ENCODE measurements at regions not wholly inside any gene's neighbourhood (a gene's known extent, or its start where the extent isn't known, plus 50 kb on each side); places are given as distances from the start of the nearest gene placed in this dataset.

DNA sequence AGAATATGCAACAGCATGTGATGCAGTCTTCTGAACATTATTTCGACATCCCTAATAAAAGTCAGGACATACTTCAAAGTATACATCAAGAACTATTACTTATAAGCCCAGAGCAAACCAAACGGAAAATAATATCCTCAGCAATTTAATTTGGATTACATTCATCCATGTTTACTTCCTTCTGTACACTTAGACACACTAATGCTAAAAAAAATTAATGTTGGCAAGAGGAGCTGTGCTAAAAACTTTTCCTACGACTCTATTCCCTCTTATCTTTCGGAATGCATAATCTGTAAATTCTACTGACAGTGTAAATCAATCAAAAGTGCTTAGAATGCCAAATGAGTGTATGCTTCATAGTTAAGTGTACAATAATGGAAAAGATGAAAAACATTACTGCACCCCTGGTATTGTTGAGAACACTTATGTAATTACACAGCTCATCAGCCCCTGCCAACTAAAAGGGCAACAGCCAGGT lies 301.2 kb upstream of the HSF2 start:
- TF ChIP-seq, protein P1, sequence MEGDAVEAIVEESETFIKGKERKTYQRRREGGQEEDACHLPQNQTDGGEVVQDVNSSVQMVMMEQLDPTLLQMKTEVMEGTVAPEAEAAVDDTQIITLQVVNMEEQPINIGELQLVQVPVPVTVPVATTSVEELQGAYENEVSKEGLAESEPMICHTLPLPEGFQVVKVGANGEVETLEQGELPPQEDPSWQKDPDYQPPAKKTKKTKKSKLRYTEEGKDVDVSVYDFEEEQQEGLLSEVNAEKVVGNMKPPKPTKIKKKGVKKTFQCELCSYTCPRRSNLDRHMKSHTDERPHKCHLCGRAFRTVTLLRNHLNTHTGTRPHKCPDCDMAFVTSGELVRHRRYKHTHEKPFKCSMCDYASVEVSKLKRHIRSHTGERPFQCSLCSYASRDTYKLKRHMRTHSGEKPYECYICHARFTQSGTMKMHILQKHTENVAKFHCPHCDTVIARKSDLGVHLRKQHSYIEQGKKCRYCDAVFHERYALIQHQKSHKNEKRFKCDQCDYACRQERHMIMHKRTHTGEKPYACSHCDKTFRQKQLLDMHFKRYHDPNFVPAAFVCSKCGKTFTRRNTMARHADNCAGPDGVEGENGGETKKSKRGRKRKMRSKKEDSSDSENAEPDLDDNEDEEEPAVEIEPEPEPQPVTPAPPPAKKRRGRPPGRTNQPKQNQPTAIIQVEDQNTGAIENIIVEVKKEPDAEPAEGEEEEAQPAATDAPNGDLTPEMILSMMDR (IDR thresholded peaks at IDR 0.05) = no peak
- Histone ChIP-seq H3K27me3 (no peaks in the 10 kb centered on the region), H3K27ac (no peak overlapping the region), H3K9me3 (no peaks in the 10 kb centered on the region), H3K36me3 (no peaks in the 10 kb centered on the region), H3K4me1 (no peaks in the 10 kb centered on the region), H3K4me3 (no peak overlapping the region)
- intact Hi-C loops (cut with DNase I) = no loop called here
- no peak for DNase-seq (ENCODE audit: low spot score in 2 of 2)

DNA sequence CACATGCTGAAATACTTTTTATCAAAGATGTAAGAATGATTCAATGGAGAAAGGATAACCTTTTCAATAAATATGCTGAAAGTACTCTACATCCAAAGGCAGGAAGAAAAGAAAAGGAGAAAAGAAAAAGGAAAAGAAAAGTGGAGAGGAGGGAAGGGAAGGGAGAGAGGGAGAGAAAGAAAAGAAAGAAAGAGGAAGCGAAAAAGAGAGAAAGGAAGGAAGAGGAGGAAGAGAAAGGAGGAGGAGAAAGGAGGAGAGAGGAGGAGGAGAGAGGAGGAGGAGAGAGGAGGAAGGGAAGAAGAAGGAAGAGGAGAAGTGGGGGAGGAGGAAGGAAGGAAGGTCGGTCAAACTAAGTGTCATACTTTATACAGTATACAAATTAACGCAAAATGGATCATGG lies 297.4 kb upstream of the HSF2 start:
- Histone ChIP-seq H3K27ac (no peak overlapping the region), H3K9me3 (no peaks in the 10 kb centered on the region), H3K4me3 (no peak overlapping the region), H3K36me3 (no peaks in the 10 kb centered on the region), H3K27me3 (no peaks in the 10 kb centered on the region), H3K4me1 (no peaks in the 10 kb centered on the region)
- intact Hi-C loops (cut with DNase I) = no loop called here
- TF ChIP-seq, protein P1 (IDR thresholded peaks at IDR 0.05) = no peak
- DNase-seq (ENCODE audit: low spot score in 2 of 2) = no peak

DNA sequence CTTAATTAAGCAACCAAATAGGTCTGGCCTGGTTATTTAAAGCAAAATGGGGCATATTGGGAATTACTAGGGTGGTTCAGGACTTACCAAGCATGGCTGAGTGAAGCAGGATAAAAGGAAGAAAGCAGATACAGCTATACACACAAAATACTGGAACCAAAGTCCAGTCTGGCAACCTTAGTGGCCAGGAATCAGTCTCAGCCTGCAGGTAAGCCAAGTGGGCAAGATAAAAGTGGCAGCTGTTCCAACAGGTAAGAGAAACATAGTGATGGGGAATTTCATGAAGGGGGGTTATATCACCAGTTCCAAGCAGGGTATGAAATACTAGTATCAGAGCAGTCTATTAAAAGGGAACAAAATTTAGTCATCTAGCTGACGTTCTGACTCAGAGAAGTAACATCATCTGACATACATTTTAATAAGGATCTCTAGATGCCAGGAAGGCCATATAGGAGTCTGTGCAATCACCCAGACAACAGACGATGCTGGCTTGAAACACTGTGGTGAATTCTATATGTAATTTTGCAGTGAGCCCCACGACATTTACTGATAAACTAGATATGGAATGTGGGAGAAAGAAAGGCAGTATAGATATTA lies 292.1 kb upstream of the HSF2 start:
- DNase-seq (ENCODE audit: low spot score in 2 of 2) = no peak

DNA sequence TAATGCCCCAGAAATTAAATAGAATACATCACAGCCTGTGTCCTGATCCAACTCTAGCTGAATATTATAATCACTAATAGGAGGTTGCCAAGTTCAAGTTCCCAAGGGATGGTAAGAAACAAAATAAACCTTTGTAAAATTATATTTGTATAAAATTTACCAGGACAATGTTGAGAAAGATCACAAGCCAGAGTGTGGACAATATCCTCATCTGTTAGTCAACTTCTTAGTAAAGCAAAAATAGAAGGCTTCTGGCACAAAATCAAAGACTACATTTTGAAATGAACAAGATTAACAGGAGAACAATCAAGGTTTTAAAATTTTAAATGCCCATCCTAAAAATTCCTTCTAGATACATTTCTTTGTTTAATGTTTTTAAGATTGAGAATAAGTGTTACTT lies 290.4 kb upstream of the HSF2 start:
- H3K4me3 ChIP-seq = no peak overlapping the region
- H3K27ac ChIP-seq = no peak overlapping the region
- DNase-seq (ENCODE audit: low spot score in 2 of 2) = no peak
- no peaks in the 10 kb centered on the region for H3K4me1 ChIP-seq
- intact Hi-C loops (cut with DNase I) = no loop called here
- no peaks in the 10 kb centered on the region for H3K9me3 ChIP-seq
- no peaks in the 10 kb centered on the region for H3K27me3 ChIP-seq
- no peaks in the 10 kb centered on the region for H3K36me3 ChIP-seq
- TF ChIP-seq, protein P1 (IDR thresholded peaks at IDR 0.05) = no peak

More for the DNA sequence above, 292.1 kb upstream of the HSF2 start:
- Histone ChIP-seq H3K4me3 (no peak overlapping the region), H3K36me3 (no peaks in the 10 kb centered on the region), H3K27me3 (no peaks in the 10 kb centered on the region), H3K27ac (no peak overlapping the region), H3K9me3 (no peaks in the 10 kb centered on the region), H3K4me1 (no peaks in the 10 kb centered on the region)
- TF ChIP-seq, protein P1 (IDR thresholded peaks at IDR 0.05) = no peak
- intact Hi-C loops (cut with DNase I) = no loop called here

DNA sequence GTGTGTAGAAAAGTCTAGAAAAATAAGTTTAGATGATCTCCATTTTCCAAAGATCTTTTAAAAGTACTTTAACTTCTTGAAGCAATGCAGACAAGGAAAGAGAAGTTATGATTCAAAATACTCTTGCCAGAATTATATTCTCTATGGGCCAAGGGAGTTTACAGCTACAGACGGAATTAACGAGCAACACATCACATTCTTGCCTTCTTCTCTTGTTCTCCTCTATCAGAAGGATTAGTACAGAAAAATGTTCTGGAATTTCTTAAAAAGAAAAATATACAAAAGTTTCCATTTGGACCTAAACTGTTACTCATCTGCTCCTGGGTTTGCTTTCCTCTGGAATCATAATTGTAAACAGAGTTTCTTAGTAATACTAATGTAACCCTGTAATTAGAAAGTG lies 284.7 kb upstream of the HSF2 start:
- TF ChIP-seq, protein P1 (IDR thresholded peaks at IDR 0.05) = no peak
- DNase-seq (ENCODE audit: low spot score in 2 of 2) = no peak
- no peaks in the 10 kb centered on the region for H3K4me1 ChIP-seq
- H3K4me3 ChIP-seq = no peak overlapping the region
- no peaks in the 10 kb centered on the region for H3K9me3 ChIP-seq
- no peaks in the 10 kb centered on the region for H3K36me3 ChIP-seq
- no peaks in the 10 kb centered on the region for H3K27me3 ChIP-seq
- H3K27ac ChIP-seq = no peak overlapping the region
- intact Hi-C loops (cut with DNase I) = no loop called here

All from ascending aorta (tissue), 2 donors.